ENCODE measurements at regions not wholly inside any gene's neighbourhood (a gene's known extent, or its start where the extent isn't known, plus 50 kb on each side); places are given as distances from the start of the nearest gene placed in this dataset.
"Not testable (repeated sequence)": the region's sequence is repeated elsewhere in the genome, so short reads cannot be mapped to it uniquely, and the experiment has no call there.

DNA sequence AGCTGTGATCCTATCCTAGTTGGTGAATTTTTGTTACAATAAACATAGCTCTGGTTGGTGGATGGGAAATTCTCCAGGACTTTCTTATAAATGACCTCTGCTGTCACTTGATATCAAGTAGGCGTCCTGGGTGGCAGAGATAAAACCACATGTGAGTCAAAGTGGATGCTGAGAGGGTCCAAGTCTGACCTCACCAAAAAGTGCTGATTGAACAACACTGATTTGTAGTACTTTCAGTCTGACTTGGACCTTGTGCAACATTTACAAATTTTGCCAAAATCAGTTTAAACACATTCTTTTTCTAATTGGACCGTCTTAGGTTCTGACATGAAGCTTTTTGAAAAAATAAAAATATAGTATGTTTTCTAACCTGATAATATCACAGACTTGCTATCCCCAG is 585.6 kb downstream of the GALC start:
- DNase-seq: no peak

DNA sequence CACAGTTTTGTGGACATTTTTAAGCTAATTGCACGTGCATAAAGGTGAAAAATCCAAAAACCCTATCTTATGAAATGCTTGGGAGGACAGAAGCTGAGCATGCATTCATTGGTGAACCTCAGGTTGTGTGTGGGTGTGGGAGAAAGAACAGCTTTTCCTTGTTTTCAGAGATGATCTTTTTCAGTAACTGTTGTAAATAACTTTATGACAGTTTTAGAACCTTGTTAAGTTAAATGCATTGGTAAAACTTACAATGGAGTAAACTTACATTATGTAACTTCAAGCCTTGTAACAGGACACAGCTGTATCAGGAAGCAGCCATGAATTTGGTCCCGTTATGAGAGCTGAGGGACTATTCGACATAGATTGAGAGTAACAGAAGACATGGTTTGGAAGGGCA is 587.4 kb downstream of the GALC start:
- no peak for DNase-seq

DNA sequence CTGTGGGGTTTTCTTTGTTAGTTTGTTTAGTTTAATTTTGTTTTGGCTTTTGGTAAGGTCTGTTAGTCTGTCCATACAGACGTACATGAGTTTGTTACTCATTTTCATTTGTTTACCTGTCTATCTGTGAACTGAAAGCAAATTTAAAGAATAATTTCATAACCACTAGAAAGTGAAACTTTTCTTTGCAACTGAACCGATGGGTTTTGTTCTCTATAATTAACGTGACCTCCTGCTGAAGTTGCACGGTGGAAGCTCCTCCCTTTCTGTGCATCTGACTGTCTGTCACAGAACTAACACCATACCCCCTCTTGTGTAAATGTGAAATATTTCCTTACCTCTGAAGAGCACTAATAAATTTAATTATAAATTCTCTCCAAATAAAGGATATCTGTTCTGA is 595.5 kb downstream of the GALC start:
- no peak for DNase-seq

DNA sequence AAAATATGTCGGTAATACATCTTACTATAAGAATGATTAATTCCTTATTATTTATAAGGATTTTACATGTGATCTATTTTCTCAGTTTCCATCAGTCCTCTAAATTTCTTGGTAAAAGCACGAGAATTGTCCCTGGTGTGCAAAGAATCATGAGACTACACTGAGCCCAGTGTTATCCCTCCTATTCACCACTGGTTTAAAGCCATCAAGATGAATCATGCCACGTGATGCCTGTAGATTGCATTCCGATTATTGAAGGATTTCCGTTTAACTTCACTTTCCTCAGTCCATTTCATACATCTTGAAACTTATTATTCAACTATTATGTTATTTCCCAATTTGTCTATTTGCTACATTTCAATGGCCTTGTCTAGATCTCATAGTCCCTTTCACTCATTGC is 601.9 kb downstream of the GALC start:
- no peak for DNase-seq

DNA sequence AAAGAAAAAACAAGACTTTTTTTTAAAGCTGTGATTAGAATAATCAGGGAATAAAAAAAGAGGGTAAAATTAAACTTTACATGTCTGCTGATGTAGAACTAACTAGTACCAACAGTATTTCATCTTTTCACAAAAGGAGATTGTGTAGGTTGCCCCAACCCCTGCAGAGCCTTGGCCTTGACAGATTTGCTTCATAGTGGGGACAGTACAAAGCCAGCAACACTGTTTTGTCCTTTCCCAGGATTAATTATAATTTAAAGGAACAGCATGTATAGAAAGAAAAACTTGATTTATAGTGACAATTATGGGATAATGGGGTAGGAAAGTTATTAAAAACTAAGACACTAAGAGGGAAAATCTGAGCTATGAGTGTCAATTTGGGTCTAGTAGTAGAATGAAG is 604.0 kb downstream of the GALC start:
- DNase-seq: no peak

DNA sequence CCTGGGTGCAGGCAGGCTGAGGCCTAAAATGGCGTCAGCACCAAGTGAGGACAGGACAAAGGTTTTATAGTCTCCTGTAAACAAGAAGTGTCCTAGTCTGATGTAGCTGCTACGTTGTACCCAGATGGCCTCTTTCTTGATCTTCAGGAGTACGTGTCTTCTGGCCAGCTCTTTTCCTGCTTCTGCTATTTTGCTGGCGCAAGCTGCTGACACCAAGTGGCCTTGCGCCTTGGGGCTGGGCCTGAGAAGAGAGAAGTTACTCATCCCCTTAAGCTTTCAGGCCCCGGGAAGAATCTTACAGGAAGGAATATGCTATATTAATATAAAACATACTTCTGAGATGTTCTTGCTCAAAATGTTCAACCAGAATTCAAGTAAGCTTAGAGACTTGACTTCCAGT is 605.2 kb downstream of the GALC start:
- DNase-seq: no peak

DNA sequence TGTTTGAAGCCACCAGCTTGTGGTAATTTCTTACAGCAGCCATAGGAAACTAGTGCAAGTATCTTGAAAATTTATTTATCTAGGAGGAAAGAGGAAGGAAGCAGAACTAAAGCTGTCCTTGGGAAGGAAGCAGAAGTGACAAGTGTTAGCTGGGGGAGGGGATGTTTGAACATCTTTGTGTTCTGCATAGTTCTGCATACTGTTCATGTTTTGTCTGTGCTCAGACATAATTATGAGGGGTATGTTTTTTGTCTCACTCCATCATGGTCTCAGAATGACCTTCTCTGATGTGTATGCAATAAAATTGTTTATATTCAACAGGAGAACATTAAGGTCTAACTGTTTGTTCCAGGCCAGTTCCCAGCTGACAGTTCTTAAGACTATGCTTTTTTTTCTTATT is 606.5 kb downstream of the GALC start:
- no peak for DNase-seq

DNA sequence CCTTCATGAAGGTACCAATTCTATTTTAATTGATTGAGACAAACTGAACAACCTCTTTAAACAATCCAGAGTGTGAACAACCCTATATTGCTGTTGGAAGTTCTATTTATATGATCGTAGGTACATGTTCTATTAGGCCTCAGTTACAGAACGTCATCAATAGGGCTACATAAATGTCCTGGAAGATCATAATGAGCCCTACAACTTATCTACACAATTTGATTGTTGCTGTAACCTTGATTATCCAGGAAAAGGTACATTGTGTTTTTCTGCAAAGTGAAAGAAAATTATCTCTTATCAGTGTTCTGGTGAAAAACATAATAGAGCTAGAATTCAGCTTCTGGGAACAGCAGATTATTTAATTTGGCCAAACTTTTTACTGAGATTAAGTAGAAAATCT is 612.9 kb downstream of the GALC start:
- DNase-seq: no peak

DNA sequence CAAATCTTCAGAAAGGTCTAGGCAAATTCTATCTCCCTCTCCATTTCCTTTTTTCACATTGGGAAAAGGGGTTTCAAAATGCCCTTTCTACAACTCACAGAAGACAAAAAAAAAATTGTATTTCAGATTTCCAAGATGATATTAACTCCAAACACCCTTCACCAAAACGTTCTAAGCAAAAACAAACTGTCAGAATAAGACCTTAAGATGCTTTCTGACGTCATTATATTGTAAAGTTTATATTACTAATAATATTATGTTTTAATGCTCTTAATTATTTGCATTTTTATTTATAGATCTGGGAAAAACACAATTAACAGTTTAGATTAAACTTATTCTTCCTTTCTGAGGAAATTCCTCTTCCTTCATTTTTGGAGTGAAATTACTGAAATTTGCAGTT is 624.2 kb downstream of the GALC start:
- no peak for DNase-seq

DNA sequence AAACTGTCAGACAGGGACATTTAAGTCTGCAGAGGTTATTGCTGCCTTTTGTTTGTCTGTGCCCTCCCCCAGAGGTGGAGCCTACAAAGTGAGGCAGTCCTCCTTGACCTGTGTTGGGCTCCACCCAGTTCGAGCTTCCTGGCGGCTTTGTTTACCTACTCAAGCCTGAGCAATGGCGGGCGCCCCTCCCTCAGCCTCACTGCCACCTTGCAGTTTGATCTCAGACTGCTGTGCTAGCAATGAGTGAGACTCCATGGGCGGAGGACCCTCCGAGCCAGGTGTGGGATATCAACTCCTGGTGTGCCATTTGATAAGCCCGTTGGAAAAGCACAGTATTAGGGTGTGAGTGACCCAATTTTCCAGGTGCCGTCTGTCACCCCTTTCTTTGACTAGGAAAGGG is 632.7 kb downstream of the GALC start:
- not testable (repeated sequence) for DNase-seq

DNA sequence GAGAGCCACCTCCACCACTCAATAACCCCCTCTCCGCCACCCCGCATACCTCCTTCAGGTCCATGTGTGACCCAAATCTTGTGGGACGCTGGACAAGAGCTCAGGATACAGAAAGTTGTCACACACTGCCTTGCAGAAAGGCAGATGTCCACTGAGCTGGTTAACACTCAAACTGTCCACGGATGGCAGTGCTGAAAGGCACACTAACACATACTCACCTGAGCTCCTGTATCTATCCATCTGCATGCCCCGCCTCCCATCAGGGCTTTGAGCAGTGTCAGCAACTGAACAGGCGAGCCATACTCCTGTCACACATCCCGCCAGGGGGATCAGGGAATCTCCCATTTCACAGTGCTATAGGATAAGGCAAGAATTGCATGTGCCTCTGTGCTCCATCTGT is 642.0 kb downstream of the GALC start:
- DNase-seq: no peak

DNA sequence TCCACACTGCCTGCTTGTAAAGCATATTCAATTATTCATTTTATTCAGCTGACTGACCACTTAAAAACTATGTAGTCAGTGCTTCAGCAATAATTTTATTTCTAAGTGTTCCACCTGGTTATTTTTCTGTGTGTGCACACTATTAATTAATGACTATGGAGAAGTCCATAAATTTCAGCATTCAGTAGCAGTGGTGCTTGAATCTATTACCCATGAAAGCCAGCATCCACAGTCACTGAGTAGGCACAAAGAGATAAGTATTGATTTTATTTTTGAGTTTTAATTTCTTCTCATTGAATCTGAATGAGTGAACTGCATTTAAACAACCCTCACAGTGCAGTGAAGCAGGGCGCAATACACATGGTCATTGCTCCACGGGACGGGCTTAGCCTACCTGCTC is 643.1 kb downstream of the GALC start:
- DNase-seq: no peak

DNA sequence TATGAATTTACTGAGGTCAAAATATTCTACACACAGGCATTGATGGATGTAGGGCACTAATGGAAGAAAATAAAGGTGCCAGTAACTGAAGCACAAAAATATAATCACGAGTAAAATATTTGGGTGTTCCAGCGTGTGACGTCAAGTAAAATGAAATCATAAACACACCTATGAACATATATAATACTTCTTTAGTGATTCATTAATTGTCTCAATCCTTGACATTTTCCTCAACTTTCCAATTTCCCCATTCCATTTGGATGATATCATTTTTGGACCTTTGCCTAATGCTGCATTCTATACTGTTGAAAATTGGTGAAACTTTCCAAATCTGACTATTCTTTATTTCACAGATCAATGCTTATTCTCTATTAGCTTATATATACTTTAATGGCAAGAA is 649.3 kb downstream of the GALC start:
- no peak for DNase-seq

DNA sequence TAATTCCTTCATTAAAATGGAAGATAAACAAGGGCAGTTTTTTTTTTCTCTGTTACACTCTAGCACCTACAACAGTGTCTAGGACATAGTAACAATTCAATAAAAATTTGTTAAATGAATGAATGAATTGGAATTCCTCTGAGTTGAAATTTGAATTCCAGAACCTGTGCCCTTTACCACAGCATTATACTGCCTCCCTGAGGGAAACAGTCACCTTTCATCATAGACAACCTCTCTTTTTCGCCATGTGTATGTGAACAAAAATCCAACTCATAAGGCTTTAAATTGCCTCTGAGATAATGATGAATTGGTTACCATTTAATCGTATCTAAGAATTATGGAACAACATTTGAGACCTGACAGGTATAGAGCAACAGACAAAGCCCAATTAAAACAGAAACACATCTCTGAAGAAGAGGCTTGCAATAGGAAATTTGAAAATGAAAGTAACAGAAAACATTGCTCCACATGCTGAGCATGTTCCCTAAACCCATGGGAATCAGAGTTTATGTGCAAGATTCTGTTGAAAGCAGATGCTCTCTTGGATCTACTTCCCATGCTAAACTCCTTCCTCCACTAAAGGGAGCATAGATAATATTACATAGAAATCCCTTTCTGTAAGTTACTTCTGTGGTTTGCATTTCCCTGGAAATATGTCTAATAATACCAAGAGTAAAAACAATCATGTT is 657.8 kb downstream of the GALC start:
- DNase-seq: no peak

DNA sequence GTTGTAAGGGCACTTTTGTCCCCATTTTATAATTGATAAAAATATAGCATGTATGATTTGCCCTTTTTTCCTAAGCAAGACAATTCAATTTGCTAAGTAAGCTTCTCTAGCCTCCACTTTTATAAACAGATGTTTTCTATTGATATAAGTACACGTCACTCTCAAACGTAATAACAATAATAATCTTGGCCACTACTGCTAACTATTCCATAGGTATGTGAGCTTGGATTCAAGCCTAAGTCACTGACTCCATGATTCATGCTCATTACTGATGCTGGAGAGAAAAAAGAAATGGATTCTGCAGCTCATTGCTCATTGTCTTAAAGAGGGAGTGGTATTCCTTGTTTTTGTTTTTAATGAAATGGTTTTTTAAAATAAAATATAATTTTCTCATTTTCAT is 661.0 kb downstream of the GALC start:
- DNase-seq: no peak

DNA sequence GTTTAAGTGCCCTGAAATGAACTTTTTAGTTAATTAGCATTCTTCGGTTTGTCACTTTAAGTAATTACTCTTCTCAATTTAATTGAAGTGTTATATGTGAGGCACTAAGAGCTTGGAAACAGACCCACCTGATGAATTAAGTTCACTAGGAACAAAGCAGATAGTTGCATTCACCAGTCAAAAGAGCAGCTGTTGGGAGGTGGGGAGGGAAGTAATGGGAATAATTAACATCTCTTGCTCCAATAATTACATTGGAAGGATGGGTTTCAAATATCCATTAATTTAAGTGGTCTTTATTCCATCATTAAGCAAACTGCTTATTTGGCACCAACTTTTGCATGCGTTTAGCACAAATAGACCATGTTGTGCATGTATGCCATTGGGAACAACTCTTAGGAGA is 667.2 kb downstream of the GALC start:
- no peak for DNase-seq

DNA sequence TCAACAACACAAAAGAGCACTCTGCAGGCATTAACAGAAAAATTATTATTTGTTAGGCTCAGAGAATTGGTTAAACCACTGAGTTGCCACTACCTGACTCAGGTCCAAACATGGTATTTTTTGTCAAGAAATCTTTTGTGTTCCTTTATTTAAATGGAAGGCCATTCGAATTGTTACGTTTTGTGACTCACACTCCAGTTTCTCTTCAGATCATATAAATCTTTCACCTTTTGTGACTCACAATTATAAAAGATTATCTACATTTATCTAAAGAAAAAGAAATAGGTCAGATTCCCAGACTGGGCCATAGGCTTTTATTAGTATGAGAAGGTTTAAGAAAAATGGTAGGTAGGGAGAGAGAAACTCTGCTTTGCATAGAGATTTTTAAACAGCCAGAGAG is 669.8 kb downstream of the GALC start:
- DNase-seq: no peak

DNA sequence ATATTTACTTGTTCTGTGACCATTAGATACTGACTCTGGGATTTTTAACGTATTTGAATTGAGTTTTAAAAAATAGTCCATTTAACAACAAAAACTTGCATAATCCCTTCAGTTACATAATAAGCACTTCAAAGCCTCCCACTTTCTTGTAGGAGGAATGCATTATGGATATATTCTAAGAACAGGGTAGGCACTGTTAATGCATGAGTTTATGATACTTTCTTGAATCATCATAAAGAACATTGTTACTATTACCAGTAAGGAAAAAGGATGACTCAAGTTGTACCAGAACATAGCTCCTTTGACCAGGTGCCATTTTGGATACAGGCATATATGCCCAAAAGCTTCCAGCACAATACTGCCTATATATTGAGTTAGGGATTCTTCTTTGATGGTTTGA is 671.4 kb downstream of the GALC start:
- no peak for DNase-seq

DNA sequence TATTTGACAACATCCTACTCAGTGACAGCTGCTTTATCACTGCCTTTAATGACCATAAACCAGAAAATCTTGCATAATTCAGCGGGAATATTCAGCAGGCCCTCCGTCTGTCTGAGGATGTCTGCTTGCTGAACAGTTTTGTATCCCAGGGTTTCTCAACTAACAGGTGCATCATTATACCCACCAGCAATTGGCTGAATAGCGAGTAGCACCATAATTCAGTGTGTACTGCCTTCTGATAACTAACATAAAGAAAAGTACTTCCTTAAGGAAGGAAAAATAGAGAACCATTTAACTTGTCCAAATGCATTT is 680.1 kb downstream of the GALC start:
- no peak for DNase-seq

DNA sequence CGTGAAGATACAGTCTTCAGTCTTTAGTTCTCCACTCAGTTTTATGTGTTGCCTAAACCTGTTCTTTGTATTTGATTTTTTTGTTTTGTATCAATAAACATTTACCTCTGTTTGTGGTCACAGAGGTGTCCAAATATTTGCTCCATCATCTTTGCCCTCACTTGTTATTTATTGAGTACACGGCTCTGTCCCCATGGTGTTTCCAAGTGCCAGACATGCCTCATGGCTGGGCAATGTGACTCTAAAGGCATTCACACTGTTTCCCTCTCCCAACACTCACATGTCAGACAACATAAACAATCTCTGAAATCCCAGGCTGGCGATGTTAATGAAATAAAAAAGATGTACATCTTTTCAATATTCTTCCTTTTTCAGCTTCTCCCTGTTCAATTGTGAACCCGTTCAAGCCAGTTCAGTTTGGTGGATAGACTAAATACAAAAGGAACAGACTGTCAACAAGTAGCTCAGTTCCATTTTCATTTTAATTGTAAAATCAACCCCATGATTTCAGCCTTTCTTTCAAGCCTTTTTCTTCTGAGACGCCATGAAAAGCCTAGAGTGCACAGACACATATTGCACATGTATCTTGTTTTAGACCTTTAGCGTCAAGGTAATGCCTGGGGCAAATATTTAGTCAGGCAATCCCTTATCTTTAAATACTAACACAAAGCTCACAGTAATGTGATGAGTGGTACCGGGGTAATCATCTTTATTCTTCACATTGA is 680.7 kb downstream of the GALC start:
- no peak for DNase-seq

DNA sequence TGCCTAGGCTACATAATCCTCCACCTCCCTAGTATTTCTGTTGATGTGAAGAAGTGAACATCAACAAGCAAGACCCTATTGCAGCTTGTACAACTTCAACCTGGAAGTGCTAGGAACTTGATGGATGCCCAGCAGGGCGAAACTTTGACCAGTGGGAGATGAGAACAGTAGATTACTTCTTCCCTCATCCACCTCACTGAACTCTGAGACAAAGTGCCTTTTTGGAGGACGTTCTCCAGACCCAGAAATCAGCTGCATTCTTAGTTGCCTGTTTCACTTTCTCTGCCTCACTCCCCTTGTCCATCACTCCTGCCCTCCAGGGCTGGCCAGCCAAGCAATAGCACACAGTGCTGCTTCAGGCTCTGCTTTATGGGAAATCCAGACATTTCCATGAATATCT is 683.4 kb downstream of the GALC start:
- no peak for DNase-seq

DNA sequence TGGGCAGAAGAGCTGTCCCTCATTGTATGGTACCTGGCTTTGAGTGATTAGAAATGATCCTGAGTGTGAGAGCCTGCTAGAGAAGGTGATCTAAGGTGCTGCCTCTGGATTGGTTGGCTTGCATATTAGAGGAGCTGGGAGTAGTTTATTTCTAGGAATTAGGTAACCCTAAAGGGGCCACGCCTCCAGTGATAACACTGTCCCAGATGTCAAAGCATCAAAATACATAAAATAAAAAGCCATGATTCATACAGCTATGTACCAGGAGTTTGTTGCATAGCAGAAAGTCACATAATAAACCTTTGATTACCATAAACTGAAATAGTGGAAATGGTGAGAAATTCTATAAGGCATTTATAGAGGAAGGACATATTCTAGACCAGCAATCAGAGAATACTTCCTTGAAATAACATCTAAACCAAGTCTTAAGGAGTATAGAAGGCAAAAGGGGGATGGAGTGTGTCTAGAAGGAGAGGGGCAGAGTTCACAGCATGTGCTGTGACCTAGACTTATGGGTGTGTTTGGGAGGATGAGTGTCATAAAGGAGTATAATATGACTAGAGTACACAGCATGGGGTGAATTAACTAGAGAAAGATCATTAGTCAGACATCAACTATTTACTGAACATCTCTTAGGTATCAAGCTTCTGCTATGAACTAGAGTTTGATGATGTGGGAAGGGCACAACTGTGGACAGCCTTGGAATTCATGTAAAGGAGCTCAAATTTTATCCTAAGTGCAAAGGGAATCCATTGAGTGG is 686.4 kb downstream of the GALC start:
- no peak for DNase-seq

DNA sequence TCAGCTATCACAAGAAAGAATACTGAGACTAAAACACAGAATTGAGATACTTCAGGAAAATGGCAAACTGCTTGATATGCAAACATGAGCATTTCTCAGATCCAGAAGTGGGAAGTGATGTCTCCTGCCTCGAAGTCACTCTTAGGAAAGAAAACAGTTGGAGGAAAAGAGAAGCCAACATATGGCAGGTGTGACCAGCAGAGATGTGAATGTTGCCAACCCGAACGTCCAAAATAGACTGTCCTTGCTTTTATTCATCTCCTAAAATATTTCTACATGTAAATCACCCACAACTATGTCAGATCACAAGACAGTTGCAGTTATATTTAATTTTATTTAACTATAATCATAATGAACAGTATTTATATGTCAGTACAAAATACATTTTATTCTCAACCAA is 687.6 kb downstream of the GALC start:
- DNase-seq: no peak

DNA sequence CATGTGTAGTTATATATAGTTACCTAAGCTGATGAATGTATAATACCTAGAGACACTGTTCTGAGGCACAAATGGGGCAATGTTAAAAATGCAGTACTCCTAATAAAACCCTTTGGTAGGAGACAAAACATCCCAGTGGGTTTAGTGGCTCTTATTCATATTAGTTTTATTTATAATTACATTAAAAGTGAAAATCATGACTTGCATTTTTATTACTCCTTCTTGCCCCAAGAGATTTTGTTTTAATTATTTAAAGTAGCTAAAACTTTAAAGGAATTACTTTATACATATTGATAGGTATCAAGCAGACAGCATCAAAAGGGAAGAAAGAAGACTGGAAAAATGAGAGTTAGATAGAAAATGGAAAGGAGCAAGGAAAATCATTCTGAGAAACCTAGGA is 688.6 kb downstream of the GALC start:
- DNase-seq: no peak

DNA sequence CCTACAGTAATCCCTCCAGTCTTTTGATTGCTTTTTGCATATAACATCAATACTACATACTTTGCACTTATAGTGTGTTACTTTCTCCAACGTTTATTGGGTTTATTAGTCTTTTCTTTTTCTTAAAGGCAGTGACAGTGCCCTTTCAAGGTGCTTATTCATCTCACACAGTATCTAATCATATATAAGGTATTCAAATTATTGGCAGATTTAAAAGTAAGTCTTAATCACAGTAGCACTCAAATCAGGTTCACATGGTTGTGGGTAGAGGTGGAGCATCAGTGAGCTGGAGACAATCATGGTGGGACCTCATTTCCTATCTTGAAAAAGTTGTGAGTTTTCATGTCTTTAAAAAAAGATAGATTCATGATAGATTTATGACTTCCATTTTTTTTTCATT is 706.2 kb downstream of the GALC start:
- no peak for DNase-seq

All from stimulated activated CD4-positive, alpha-beta T cell treated with anti-CD3 and anti-CD28 coated beads, Interleukin-4, amount 100 ng/mL, for 1 hour (primary cell).